ENCODE measurements at regions not wholly inside any gene's neighbourhood (a gene's known extent, or its start where the extent isn't known, plus 50 kb on each side); places are given as distances from the start of the nearest gene placed in this dataset.

GRCh38 chr13:111535523-111535811 is 215.0 kb downstream of the TEX29 start:
- 25 to 43% (median 28%) methylated on average over 5 of the region's 5 CpGs for WGBS, 3 donors
- no peaks in the 10 kb centered on the region for H3K4me1 ChIP-seq (ENCODE audit: insufficient read depth)
- no peak for DNase-seq
- no peaks in the 10 kb centered on the region for H3K27me3 ChIP-seq
- no peak overlapping the region for H3K4me3 ChIP-seq
- intact Hi-C loops (cut with DNase I) = no loop called here
- H3K36me3 ChIP-seq = no peaks in the 10 kb centered on the region
- no peaks in the 10 kb centered on the region for H3K9me3 ChIP-seq
- H3K27ac ChIP-seq = no peak overlapping the region
- no peak for TF ChIP-seq EP300 (IDR thresholded peaks at IDR 0.05)
- no peak for TF ChIP-seq CTCF (IDR thresholded peaks at IDR 0.05)
- no peak for TF ChIP-seq POLR2A (IDR thresholded peaks at IDR 0.05)

- TF ChIP-seq CTCF (IDR thresholded peaks at IDR 0.05) (no peak), POLR2A (IDR thresholded peaks at IDR 0.05) (no peak), EP300 (IDR thresholded peaks at IDR 0.05) (no peak)
- no peaks in the 10 kb centered on the region for H3K4me1 ChIP-seq (ENCODE audit: insufficient read depth)
- WGBS, 3 donors = 50 to 64% (median 62%) methylated on average over 11 of the region's 11 CpGs
- H3K4me3 ChIP-seq = no peak overlapping the region
- H3K27ac ChIP-seq = no peak overlapping the region
- no peaks in the 10 kb centered on the region for H3K36me3 ChIP-seq
- no peak for DNase-seq
- intact Hi-C loops (cut with DNase I) = no loop called here
- no peaks in the 10 kb centered on the region for H3K27me3 ChIP-seq
- no peaks in the 10 kb centered on the region for H3K9me3 ChIP-seq
These were observed 215.7 kb downstream of the TEX29 start for GRCh38 chr13:111536075-111536642.

- H3K36me3 ChIP-seq = no peaks in the 10 kb centered on the region
These were observed 216.8 kb downstream of the TEX29 start for GRCh38 chr13:111537115-111537728.

GRCh38 chr13:111537843-111538499 is 217.5 kb downstream of the TEX29 start:
- no peak overlapping the region for H3K4me3 ChIP-seq

More at GRCh38 chr13:111537115-111537728, 216.8 kb downstream of the TEX29 start:
- no peak overlapping the region for H3K4me3 ChIP-seq
- H3K27ac ChIP-seq = no peak overlapping the region
- intact Hi-C loops (cut with DNase I) = no loop called here
- no peaks in the 10 kb centered on the region for H3K9me3 ChIP-seq
- no peaks in the 10 kb centered on the region for H3K27me3 ChIP-seq
- DNase-seq = no peak
- 77 to 83% (median 83%) methylated on average over 15 of the region's 15 CpGs for WGBS, 3 donors
- TF ChIP-seq POLR2A (IDR thresholded peaks at IDR 0.05) (no peak), EP300 (IDR thresholded peaks at IDR 0.05) (no peak), CTCF (IDR thresholded peaks at IDR 0.05) (no peak)
- H3K4me1 ChIP-seq (ENCODE audit: insufficient read depth) = no peaks in the 10 kb centered on the region

More at GRCh38 chr13:111537843-111538499, 217.5 kb downstream of the TEX29 start:
- no peaks in the 10 kb centered on the region for H3K27me3 ChIP-seq
- WGBS, 3 donors = 62 to 75% (median 66%) methylated on average over 15 of the region's 15 CpGs
- no peaks in the 10 kb centered on the region for H3K9me3 ChIP-seq
- DNase-seq = no peak
- no peak for TF ChIP-seq POLR2A (IDR thresholded peaks at IDR 0.05)
- TF ChIP-seq CTCF (IDR thresholded peaks at IDR 0.05) = no peak
- TF ChIP-seq EP300 (IDR thresholded peaks at IDR 0.05) = no peak
- H3K4me1 ChIP-seq (ENCODE audit: insufficient read depth) = no peaks in the 10 kb centered on the region
- no peak overlapping the region for H3K27ac ChIP-seq
- H3K36me3 ChIP-seq = no peaks in the 10 kb centered on the region
- intact Hi-C loops (cut with DNase I) = no loop called here

Measured in ovary (tissue), 7 donors.